Caco-2 (cell line): ENCODE measurements at regions not wholly inside any gene's neighbourhood (a gene's known extent, or its start where the extent isn't known, plus 50 kb on each side); places are given as distances from the start of the nearest gene placed in this dataset.

Experiments used
- BruUV-seq: library from RNA; stranded (reverse); fragments of 400-500 nt; replicated peaks from 2 replicates; lab custom pipeline; 2021; lab: Mats Ljungman, UMichigan
- CTCF ChIA-PET: fragments of 300-600 bp; sonication (Branson Sonifier 250); formaldehyde crosslinking; loops from one replicate; lab custom pipeline; 2022; ENCODE audit warnings: antibody characterized with exemption; lab: Charles Lee
- POLR2A ChIA-PET: fragments of 300-600 bp; sonication (Branson Sonifier 250); formaldehyde crosslinking; loops from one replicate; lab custom pipeline; 2022; ENCODE audit warnings: antibody characterized with exemption; lab: Charles Lee
- DNase-seq, 2 experiments: peaks; one replicate each; pipeline versions ENCODE4 v3.0.0 to v3.0.0-alpha.2; 2020 to 2022
- H3K27me3 ChIP-seq: replicated peaks from 2 replicates; pipeline ENCODE4 v1.6.0; 2011; ENCODE audit warnings: low read length; ENCODE audit not compliant: control insufficient read depth, insufficient read depth
- H3K36me3 ChIP-seq: 2 replicates; pipeline ENCODE4 v1.5.1; 2011; ENCODE audit warnings: low read length; ENCODE audit not compliant: control insufficient read depth, insufficient read depth
- H3K4me1 ChIP-seq: fragments of 250-450 bp; sonication (Bioruptor Pico); 2 replicates; pipeline ENCODE4 v1.5.1; 2020; ENCODE audit warnings: mild to moderate bottlenecking
- H3K4me3 ChIP-seq: 2 replicates; pipeline ENCODE4 v1.5.1; 2011; ENCODE audit warnings: low read depth, mild to moderate bottlenecking, control low read depth, low read length
- H3K9me3 ChIP-seq: fragments of 250-450 bp; sonication (Bioruptor Pico); 2 replicates; pipeline ENCODE4 v1.5.1; 2020; ENCODE audit warnings: mild to moderate bottlenecking, moderate library complexity
- H3K27ac Mint-ChIP-seq: one replicate; pipeline ENCODE4 v1.8.0; 2022; ENCODE audit warnings: mixed read lengths; ENCODE audit not compliant: unreplicated experiment
- H3K27me3 Mint-ChIP-seq: one replicate; pipeline ENCODE4 v1.8.0; 2022; ENCODE audit warnings: mixed read lengths; ENCODE audit not compliant: insufficient read depth, unreplicated experiment
- H3K36me3 Mint-ChIP-seq: one replicate; pipeline ENCODE4 v1.8.0; 2022; ENCODE audit warnings: mild to moderate bottlenecking, mixed read lengths; ENCODE audit not compliant: insufficient read depth, unreplicated experiment
- H3K4me1 Mint-ChIP-seq: one replicate; pipeline ENCODE4 v1.8.0; 2022; ENCODE audit warnings: low read depth, mixed read lengths; ENCODE audit not compliant: unreplicated experiment
- H3K4me3 Mint-ChIP-seq: one replicate; pipeline ENCODE4 v1.8.0; 2022; ENCODE audit warnings: mild to moderate bottlenecking, moderate library complexity, mixed read lengths; ENCODE audit not compliant: unreplicated experiment
- H3K9me3 Mint-ChIP-seq: one replicate; pipeline ENCODE4 v1.8.0; 2022; ENCODE audit warnings: mixed read lengths; ENCODE audit not compliant: unreplicated experiment
- intact Hi-C: fragments of 100-400 bp; cut with micrococcal nuclease; formaldehyde crosslinking; loops from one replicate; pipeline ENCODE4 v1.10.0; 2022; ENCODE audit not compliant: unreplicated experiment
- TF ChIP-seq, protein P1 (sequence below), 2 experiments: fragments of 200-600 bp in 1 of 2; IDR thresholded peaks; 1 replicate in 1 of 2; 2 replicates in 1 of 2; pipeline versions ENCODE4 v1.5.1 to v1.8.0; 2011 to 2022; ENCODE audit warnings: antibody characterized with exemption in 1 of 2, control low read depth in 1 of 2, inconsistent platforms in 1 of 2, low read depth in 1 of 2, low read length in 1 of 2, mild to moderate bottlenecking in 1 of 2, moderate library complexity in 1 of 2; ENCODE audit not compliant: insufficient read depth in 1 of 2, severe bottlenecking in 1 of 2, unreplicated experiment in 1 of 2

DNA sequence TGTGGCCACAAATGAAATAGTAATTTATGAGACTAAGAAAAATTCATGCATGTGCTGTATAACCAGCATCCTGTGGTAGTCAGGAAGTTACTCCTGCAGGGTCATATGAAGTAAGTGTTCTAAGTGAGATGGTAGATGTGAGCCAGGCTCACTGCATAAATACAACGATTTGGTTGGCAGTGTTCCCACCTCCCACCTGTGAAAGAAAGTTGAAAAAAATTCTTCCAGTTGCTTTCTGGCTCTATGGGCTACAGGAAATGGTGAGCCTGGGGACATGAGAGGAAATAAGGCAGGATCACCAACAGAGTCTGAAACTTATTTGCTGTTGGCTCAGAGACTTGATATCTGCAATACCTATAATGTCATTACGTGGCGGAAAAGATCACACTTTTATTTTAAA, 301.7 kb upstream of the SPRY2 start:
- Mint-ChIP-seq H3K4me3 (no peak overlapping the region), H3K27me3 (no peaks in the 10 kb centered on the region), H3K36me3 (no peaks in the 10 kb centered on the region), H3K27ac (no peak overlapping the region), H3K9me3 (no peaks in the 10 kb centered on the region), H3K4me1 (no peaks in the 10 kb centered on the region)
- CTCF ChIA-PET, result no interaction called here
- BruUV-seq, result no TSS peak
- intact Hi-C loops, result no loop called here
- no peaks in the 10 kb centered on the region for H3K9me3 ChIP-seq
- TF ChIP-seq, protein P1, sequence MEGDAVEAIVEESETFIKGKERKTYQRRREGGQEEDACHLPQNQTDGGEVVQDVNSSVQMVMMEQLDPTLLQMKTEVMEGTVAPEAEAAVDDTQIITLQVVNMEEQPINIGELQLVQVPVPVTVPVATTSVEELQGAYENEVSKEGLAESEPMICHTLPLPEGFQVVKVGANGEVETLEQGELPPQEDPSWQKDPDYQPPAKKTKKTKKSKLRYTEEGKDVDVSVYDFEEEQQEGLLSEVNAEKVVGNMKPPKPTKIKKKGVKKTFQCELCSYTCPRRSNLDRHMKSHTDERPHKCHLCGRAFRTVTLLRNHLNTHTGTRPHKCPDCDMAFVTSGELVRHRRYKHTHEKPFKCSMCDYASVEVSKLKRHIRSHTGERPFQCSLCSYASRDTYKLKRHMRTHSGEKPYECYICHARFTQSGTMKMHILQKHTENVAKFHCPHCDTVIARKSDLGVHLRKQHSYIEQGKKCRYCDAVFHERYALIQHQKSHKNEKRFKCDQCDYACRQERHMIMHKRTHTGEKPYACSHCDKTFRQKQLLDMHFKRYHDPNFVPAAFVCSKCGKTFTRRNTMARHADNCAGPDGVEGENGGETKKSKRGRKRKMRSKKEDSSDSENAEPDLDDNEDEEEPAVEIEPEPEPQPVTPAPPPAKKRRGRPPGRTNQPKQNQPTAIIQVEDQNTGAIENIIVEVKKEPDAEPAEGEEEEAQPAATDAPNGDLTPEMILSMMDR (IDR thresholded peaks at IDR 0.05; ENCODE audit: insufficient read depth in 1 of 2, low read depth in 1 of 2, low read length in 1 of 2, severe bottlenecking in 1 of 2, unreplicated experiment in 1 of 2), result no peak
- no peak overlapping the region for H3K4me3 ChIP-seq
- H3K27me3 ChIP-seq, result no peaks in the 10 kb centered on the region
- H3K4me1 ChIP-seq, result no peaks in the 10 kb centered on the region
- POLR2A ChIA-PET, result no interaction called here
- H3K36me3 ChIP-seq, result no peaks in the 10 kb centered on the region
- DNase-seq, result no peak

DNA sequence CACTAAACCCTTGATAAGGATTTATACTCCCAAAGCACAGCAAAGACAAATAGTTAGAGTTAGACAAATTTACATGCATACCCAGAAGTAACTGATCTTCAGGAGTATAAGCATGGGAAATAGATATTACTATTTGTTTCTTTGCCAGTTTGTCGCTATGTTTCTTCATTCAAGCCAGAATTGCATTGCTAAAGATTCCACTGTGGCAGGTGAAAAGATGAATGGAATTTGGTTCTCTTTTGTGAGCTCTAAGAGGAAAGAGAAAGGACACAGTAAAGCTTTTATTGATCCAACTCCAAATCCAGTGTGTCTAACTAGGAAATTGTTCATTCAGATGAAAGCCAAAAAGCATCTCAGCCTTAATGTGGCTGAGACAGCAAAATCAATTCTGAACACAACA, 292.3 kb upstream of the SPRY2 start:
- no TSS peak for BruUV-seq
- TF ChIP-seq, protein P1 (IDR thresholded peaks at IDR 0.05; ENCODE audit: insufficient read depth in 1 of 2, low read depth in 1 of 2, low read length in 1 of 2, severe bottlenecking in 1 of 2, unreplicated experiment in 1 of 2), result no peak
- intact Hi-C loops, result no loop called here
- no peaks in the 10 kb centered on the region for H3K9me3 Mint-ChIP-seq
- H3K36me3 Mint-ChIP-seq, result no peaks in the 10 kb centered on the region
- H3K27ac Mint-ChIP-seq, result no peak overlapping the region
- Histone ChIP-seq H3K4me3 (no peak overlapping the region), H3K9me3 (no peaks in the 10 kb centered on the region), H3K4me1 (no peaks in the 10 kb centered on the region), H3K27me3 (no peaks in the 10 kb centered on the region), H3K36me3 (no peaks in the 10 kb centered on the region)
- ChIA-PET POLR2A (no interaction called here), CTCF (no interaction called here)
- no peak overlapping the region for H3K4me3 Mint-ChIP-seq
- DNase-seq, result no peak
- no peaks in the 10 kb centered on the region for H3K4me1 Mint-ChIP-seq
- H3K27me3 Mint-ChIP-seq, result peaks cover 5% of the 10 kb centered on the region

DNA sequence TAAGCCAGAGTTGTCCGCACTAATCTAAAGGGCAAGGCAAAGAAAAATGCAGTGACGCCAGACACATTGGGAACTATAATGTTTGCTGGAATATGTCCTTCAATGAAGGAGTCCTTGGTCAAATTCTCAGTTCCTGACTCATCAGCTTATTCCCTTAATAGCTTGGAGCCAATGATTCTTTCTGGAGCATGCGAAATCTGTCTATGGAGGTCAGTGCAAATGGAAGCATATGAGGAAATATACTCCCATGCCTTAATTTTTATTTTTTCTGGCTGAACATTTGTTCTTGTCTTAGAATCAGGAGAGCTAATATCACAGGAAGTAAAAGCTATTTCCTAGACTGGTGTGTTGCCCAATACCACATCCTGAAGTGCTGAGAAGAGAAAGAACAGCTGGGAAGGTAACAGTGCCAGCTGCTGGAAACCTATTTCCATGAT, 289.8 kb upstream of the SPRY2 start:
- CTCF ChIA-PET, result no interaction called here

More for the DNA sequence above, 289.8 kb upstream of the SPRY2 start:
- no peaks in the 10 kb centered on the region for H3K36me3 Mint-ChIP-seq
- no peak for DNase-seq
- H3K4me1 Mint-ChIP-seq, result no peaks in the 10 kb centered on the region
- no TSS peak for BruUV-seq
- no peak overlapping the region for H3K4me3 Mint-ChIP-seq
- no peak overlapping the region for H3K4me3 ChIP-seq
- POLR2A ChIA-PET, result no interaction called here
- intact Hi-C loops, result no loop called here
- H3K27ac Mint-ChIP-seq, result no peak overlapping the region
- H3K27me3 Mint-ChIP-seq, result peaks cover 5% of the 10 kb centered on the region
- no peaks in the 10 kb centered on the region for H3K4me1 ChIP-seq
- no peaks in the 10 kb centered on the region for H3K9me3 ChIP-seq
- TF ChIP-seq, protein P1 (IDR thresholded peaks at IDR 0.05; ENCODE audit: insufficient read depth in 1 of 2, low read depth in 1 of 2, low read length in 1 of 2, severe bottlenecking in 1 of 2, unreplicated experiment in 1 of 2), result no peak
- H3K36me3 ChIP-seq, result no peaks in the 10 kb centered on the region
- no peaks in the 10 kb centered on the region for H3K9me3 Mint-ChIP-seq
- H3K27me3 ChIP-seq, result no peaks in the 10 kb centered on the region
